Testis (tissue), 2 donors: ENCODE measurements at regions not wholly inside any gene's neighbourhood (a gene's known extent, or its start where the extent isn't known, plus 50 kb on each side); places are given as distances from the start of the nearest gene placed in this dataset.

Experiments used
- CTCF ChIP-seq, 3 experiments: fragments of 450-650 bp in 2 of 3; fragments of 200-600 bp in 1 of 3; sonication (generic) in 1 of 3; IDR thresholded peaks; one replicate each; pipeline ENCODE4 v1.5.1; 2016 to 2019; ENCODE audit warnings: antibody characterized with exemption in 3 of 3, mild to moderate bottlenecking in 2 of 3, moderate library complexity in 1 of 3
- POLR2A ChIP-seq: fragments of 450-650 bp; IDR thresholded peaks from one replicate; pipeline ENCODE4 v1.6.1; 2017; ENCODE audit warnings: antibody characterized with exemption, mild to moderate bottlenecking, moderate library complexity

GRCh38 chr1:95790136-95790535 lies 556.1 kb downstream of the RWDD3 start:
- TF ChIP-seq CTCF (IDR thresholded peaks at IDR 0.05) (no peak), POLR2A (no peak)
